H9 (cell line): ENCODE measurements at regions not wholly inside any gene's neighbourhood (a gene's known extent, or its start where the extent isn't known, plus 50 kb on each side); places are given as distances from the start of the nearest gene placed in this dataset.

Source experiments
- DNase-seq: peaks from one replicate; pipeline ENCODE4 v3.0.0-alpha.2; 2017
- H2AFZ ChIP-seq: one replicate; pipeline ENCODE4 v1.6.1; 2013; ENCODE audit warnings: mild to moderate bottlenecking, low read length, control low read depth, moderate library complexity
- H2AK5ac ChIP-seq: 2 replicates; pipeline ENCODE4 v1.6.1; 2013; ENCODE audit warnings: low read length, control low read depth, mixed read lengths; ENCODE audit not compliant: insufficient read length
- H2BK120ac ChIP-seq: one replicate; pipeline ENCODE4 v1.6.1; 2013; ENCODE audit warnings: low read depth, mild to moderate bottlenecking, low read length, control low read depth, inconsistent platforms; ENCODE audit not compliant: poor library complexity, severe bottlenecking
- H2BK12ac ChIP-seq: 2 replicates; pipeline ENCODE4 v1.6.1; 2013; ENCODE audit warnings: low read length, control low read depth, mixed read lengths, low read depth; ENCODE audit not compliant: insufficient read length
- H2BK15ac ChIP-seq: 2 replicates; pipeline ENCODE4 v1.6.1; 2013; ENCODE audit warnings: low read depth, low read length, control low read depth
- H2BK20ac ChIP-seq: one replicate; pipeline ENCODE4 v1.6.1; 2013; ENCODE audit warnings: low read depth, mild to moderate bottlenecking, low read length, control low read depth, inconsistent platforms; ENCODE audit not compliant: poor library complexity, severe bottlenecking
- H2BK5ac ChIP-seq: 2 replicates; pipeline ENCODE4 v1.6.1; 2013; ENCODE audit warnings: low read length, control low read depth, mixed read lengths; ENCODE audit not compliant: insufficient read length
- H3K14ac ChIP-seq: 2 replicates; pipeline ENCODE4 v1.6.1; 2013; ENCODE audit warnings: low read length, control low read depth; ENCODE audit not compliant: insufficient read depth
- H3K18ac ChIP-seq: 2 replicates; pipeline ENCODE4 v1.6.1; 2013; ENCODE audit warnings: low read depth, mild to moderate bottlenecking, mixed read lengths, low read length, control low read depth; ENCODE audit not compliant: insufficient read length
- H3K23ac ChIP-seq: 2 replicates; pipeline ENCODE4 v1.6.1; 2013; ENCODE audit warnings: low read length, control low read depth, mixed read lengths, low read depth; ENCODE audit not compliant: insufficient read length
- H3K23me2 ChIP-seq: 2 replicates; pipeline ENCODE4 v1.6.1; 2013; ENCODE audit warnings: low read depth, mild to moderate bottlenecking, mixed read lengths, low read length, control low read depth; ENCODE audit not compliant: insufficient read length, poor library complexity, severe bottlenecking
- H3K27ac ChIP-seq: 2 replicates; pipeline ENCODE4 v1.5.1; 2013; ENCODE audit warnings: low read length, control low read depth, mixed read lengths, low read depth; ENCODE audit not compliant: insufficient read length
- H3K27me3 ChIP-seq: 2 replicates; pipeline ENCODE4 v1.6.1; 2013; ENCODE audit warnings: low read length, control low read depth, inconsistent platforms; ENCODE audit not compliant: insufficient read depth
- H3K4ac ChIP-seq: 2 replicates; pipeline ENCODE4 v1.6.1; 2013; ENCODE audit warnings: low read depth, mild to moderate bottlenecking, control low read depth, inconsistent platforms, low read length, moderate library complexity
- H3K4me1 ChIP-seq: 2 replicates; pipeline ENCODE4 v1.6.1; 2013; ENCODE audit warnings: low read length, control low read depth, inconsistent platforms; ENCODE audit not compliant: insufficient read depth
- H3K4me2 ChIP-seq: 2 replicates; pipeline ENCODE4 v1.6.1; 2013; ENCODE audit warnings: low read length, control low read depth, mixed read lengths; ENCODE audit not compliant: insufficient read length, insufficient read depth
- H3K56ac ChIP-seq: 2 replicates; pipeline ENCODE4 v1.6.1; 2013; ENCODE audit warnings: low read depth, mild to moderate bottlenecking, mixed read lengths, low read length, control low read depth; ENCODE audit not compliant: insufficient read length
- H3K79me1 ChIP-seq: 2 replicates; pipeline ENCODE4 v1.6.1; 2013; ENCODE audit warnings: low read depth, mild to moderate bottlenecking, moderate library complexity, low read length, control low read depth, inconsistent platforms; ENCODE audit not compliant: insufficient read depth, poor library complexity, severe bottlenecking
- H3K79me2 ChIP-seq: 2 replicates; pipeline ENCODE4 v1.6.1; 2013; ENCODE audit warnings: low read length, control low read depth, inconsistent platforms; ENCODE audit not compliant: insufficient read depth
- H3K9ac ChIP-seq: 2 replicates; pipeline ENCODE4 v1.6.1; 2013; ENCODE audit warnings: low read length, control low read depth, mixed read lengths; ENCODE audit not compliant: insufficient read length; ENCODE audit errors: extremely low read depth
- H3K9me3 ChIP-seq: one replicate; pipeline ENCODE4 v1.6.1; 2013; ENCODE audit warnings: low read depth, low read length, inconsistent platforms; ENCODE audit not compliant: control insufficient read depth
- H3T11ph ChIP-seq: one replicate; pipeline ENCODE4 v1.6.1; 2013; ENCODE audit warnings: mild to moderate bottlenecking, low read length, control low read depth, inconsistent platforms
- H4K20me1 ChIP-seq: one replicate; pipeline ENCODE4 v1.6.1; 2013; ENCODE audit not compliant: control insufficient read depth, insufficient read length, insufficient read depth
- H4K5ac ChIP-seq: 2 replicates; pipeline ENCODE4 v1.6.1; 2013; ENCODE audit warnings: low read depth, mild to moderate bottlenecking, mixed read lengths, low read length, control low read depth; ENCODE audit not compliant: insufficient read length
- H4K8ac ChIP-seq: replicated peaks from 2 replicates; pipeline ENCODE4 v1.6.1; 2013; ENCODE audit warnings: low read length, control low read depth, mixed read lengths, low read depth; ENCODE audit not compliant: insufficient read length
- H4K91ac ChIP-seq: 2 replicates; pipeline ENCODE4 v1.6.1; 2013; ENCODE audit warnings: low read depth, mild to moderate bottlenecking, moderate library complexity, mixed read lengths, low read length, control low read depth; ENCODE audit not compliant: insufficient read length
- H3K27ac Mint-ChIP-seq, 3 experiments: 2 replicates in 2 of 3; 3 replicates in 1 of 3; pipeline ENCODE4 v1.8.0; 2020 to 2021; ENCODE audit warnings: mixed read lengths in 3 of 3, mild to moderate bottlenecking in 1 of 3, moderate library complexity in 1 of 3
- H3K27me3 Mint-ChIP-seq: 2 replicates; pipeline ENCODE4 v1.8.0; 2021; ENCODE audit warnings: low read depth, mild to moderate bottlenecking, moderate library complexity, mixed read lengths
- H3K36me3 Mint-ChIP-seq, 3 experiments: 2 replicates in 2 of 3; 3 replicates in 1 of 3; pipeline ENCODE4 v1.8.0; 2020 to 2021; ENCODE audit warnings: low read depth in 3 of 3, mixed read lengths in 3 of 3; ENCODE audit not compliant: insufficient read depth in 1 of 3
- H3K4me1 Mint-ChIP-seq, 2 experiments: 2 replicates each; pipeline ENCODE4 v1.8.0; 2020; ENCODE audit warnings: mixed read lengths in 2 of 2
- H3K4me3 Mint-ChIP-seq, 2 experiments: 2 replicates in 1 of 2; 3 replicates in 1 of 2; pipeline ENCODE4 v1.8.0; 2020 to 2021; ENCODE audit warnings: mild to moderate bottlenecking in 2 of 2, mixed read lengths in 2 of 2, moderate library complexity in 1 of 2
- H3K9me3 Mint-ChIP-seq, 2 experiments: 2 replicates in 1 of 2; 3 replicates in 1 of 2; pipeline ENCODE4 v1.8.0; 2020; ENCODE audit warnings: mild to moderate bottlenecking in 2 of 2, mixed read lengths in 2 of 2, moderate library complexity in 1 of 2
- CTCF ChIP-seq: fragments of 200-600 bp; sonication (generic); conservative IDR thresholded peaks from 3 replicates; pipeline ENCODE4 v1.8.0; 2021; ENCODE audit warnings: antibody characterized with exemption, mild to moderate bottlenecking
- WGBS: extraction: QIAGEN DNeasy Blood & Tissue Kit; methylation state at CpG from one replicate; pipeline ENCODE4 v1.1.7; 2013; ENCODE audit warnings: missing lambda C conversion rate, low lambda C conversion rate, mixed read lengths; ENCODE audit not compliant: insufficient read length; ENCODE audit errors: extremely low coverage; 5-methylcytosine and 5-hydroxymethylcytosine counted together

- Histone ChIP-seq H2AK5ac (no peak overlapping the region), H3K4me1 (no peaks in the 10 kb centered on the region), H3K27me3 (no peaks in the 10 kb centered on the region), H2BK12ac (no peak overlapping the region), H3K79me2 (no peaks in the 10 kb centered on the region), H3K27ac (no peak overlapping the region), H3K9me3 (no peaks in the 10 kb centered on the region), H2BK120ac (no peak overlapping the region), H4K8ac (no peak overlapping the region), H3K14ac (no peak overlapping the region), H3K23ac (no peak overlapping the region), H3K79me1 (no peaks in the 10 kb centered on the region), H3K4ac (no peak overlapping the region), H3K56ac (no peak overlapping the region), H3K18ac (no peak overlapping the region), H2BK15ac (no peak overlapping the region), H3K23me2 (no peaks in the 10 kb centered on the region), H2BK5ac (no peak overlapping the region), H4K91ac (no peak overlapping the region), H4K20me1 (no peaks in the 10 kb centered on the region), H4K5ac (no peak overlapping the region), H2BK20ac (no peak overlapping the region), H3K4me2 (no peak overlapping the region), H3K9ac (no peak overlapping the region), H3T11ph (no peak overlapping the region), H2AFZ (no peak overlapping the region)
- no peaks in the 10 kb centered on the region for H3K9me3 Mint-ChIP-seq
- H3K27me3 Mint-ChIP-seq = no peaks in the 10 kb centered on the region
- H3K4me3 Mint-ChIP-seq = no peak overlapping the region
- DNase-seq = no peak
- no CpG with 5 or more reads among the region's 1 CpG for WGBS
- no peak overlapping the region for H3K27ac Mint-ChIP-seq
- no peak for TF ChIP-seq CTCF
- peaks cover 0 to 2% (median 0%) of the 10 kb centered on the region in 3 experiments; a peak in 2 of 7 replicates for H3K36me3 Mint-ChIP-seq
- H3K4me1 Mint-ChIP-seq = peaks cover 7 to 9% of the 10 kb centered on the region in 2 experiments; a peak in 3 of 4 replicates
These were observed 489.3 kb downstream of the RWDD3 start for GRCh38 chr1:95723346-95723745.
